Lower lobe of right lung (tissue), 2 donors: ENCODE measurements at regions not wholly inside any gene's neighbourhood (a gene's known extent, or its start where the extent isn't known, plus 50 kb on each side); places are given as distances from the start of the nearest gene placed in this dataset.
"Not testable (repeated sequence)": the region's sequence is repeated elsewhere in the genome, so short reads cannot be mapped to it uniquely, and the experiment has no call there.

Experiments used
- ATAC-seq, 2 donors: fragments of 200-7000 bp; cut with Tn5 transposase; one replicate each; pipeline ENCODE4 v1.9.1; 2020 to 2022; ENCODE audit warnings: mild to moderate bottlenecking in 2 of 2, moderate library complexity in 2 of 2
- DNase-seq: peaks from one replicate; pipeline ENCODE4 v3.0.0-alpha.2; 2020
- H3K27ac ChIP-seq: fragments of 200-600 bp; one replicate; pipeline ENCODE4 v1.8.0; 2022
- H3K27me3 ChIP-seq: fragments of 200-600 bp; one replicate; pipeline ENCODE4 v1.8.0; 2022; ENCODE audit warnings: low read depth
- H3K36me3 ChIP-seq: fragments of 200-600 bp; one replicate; pipeline ENCODE4 v1.8.0; 2022; ENCODE audit warnings: mild to moderate bottlenecking
- H3K4me1 ChIP-seq: fragments of 200-600 bp; one replicate; pipeline ENCODE4 v1.8.0; 2022
- H3K4me3 ChIP-seq: fragments of 200-600 bp; one replicate; pipeline ENCODE4 v1.8.0; 2022; ENCODE audit warnings: mild to moderate bottlenecking
- H3K9me3 ChIP-seq: fragments of 200-600 bp; one replicate; pipeline ENCODE4 v1.8.0; 2022
- intact Hi-C: fragments of 100-400 bp; cut with DNase I; formaldehyde crosslinking; loops from one replicate; pipeline ENCODE4 v1.11.0; 2022
- TF ChIP-seq, protein P1 (sequence below): fragments of 200-600 bp; IDR thresholded peaks from one replicate; pipeline ENCODE4 v1.8.0; 2022; ENCODE audit warnings: antibody characterized with exemption, mild to moderate bottlenecking
- donor health status: DM: no; HTN: yes; CAD: no; lungs with severe emphysema.

DNA sequence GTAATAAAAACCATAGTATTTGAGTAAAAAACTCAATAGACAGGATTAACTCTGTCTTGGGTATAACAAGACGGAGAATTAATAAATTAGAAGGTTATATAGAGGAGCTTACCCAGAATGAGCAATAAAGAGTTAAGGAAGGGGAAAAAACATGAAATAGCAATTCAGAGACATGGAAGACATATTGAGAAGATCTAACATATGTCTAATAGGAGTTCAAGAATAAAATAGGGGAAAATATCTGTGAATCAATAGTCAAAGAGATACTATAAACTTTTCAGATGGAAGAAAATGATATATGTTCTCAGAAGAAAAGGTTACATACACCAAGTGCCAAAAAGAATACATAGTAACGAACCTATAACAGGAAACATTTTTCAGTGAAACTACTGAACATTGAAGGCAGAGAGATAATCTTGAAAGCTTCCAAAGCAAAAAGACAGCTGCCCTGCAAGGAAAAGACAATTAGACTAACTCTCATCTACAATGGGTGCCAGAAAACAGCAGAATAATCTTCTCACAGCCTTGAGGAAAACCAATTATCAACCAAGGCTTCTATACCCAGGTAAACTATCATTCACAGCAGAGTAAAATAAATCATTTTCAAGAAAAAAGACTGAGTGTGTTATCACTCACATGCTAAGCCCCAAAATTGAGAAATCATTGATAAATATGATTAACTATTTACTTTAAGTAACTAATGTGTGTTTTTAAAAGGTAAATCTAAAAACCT, 106.0 kb downstream of the ENC1 start:
- TF ChIP-seq, protein P1, sequence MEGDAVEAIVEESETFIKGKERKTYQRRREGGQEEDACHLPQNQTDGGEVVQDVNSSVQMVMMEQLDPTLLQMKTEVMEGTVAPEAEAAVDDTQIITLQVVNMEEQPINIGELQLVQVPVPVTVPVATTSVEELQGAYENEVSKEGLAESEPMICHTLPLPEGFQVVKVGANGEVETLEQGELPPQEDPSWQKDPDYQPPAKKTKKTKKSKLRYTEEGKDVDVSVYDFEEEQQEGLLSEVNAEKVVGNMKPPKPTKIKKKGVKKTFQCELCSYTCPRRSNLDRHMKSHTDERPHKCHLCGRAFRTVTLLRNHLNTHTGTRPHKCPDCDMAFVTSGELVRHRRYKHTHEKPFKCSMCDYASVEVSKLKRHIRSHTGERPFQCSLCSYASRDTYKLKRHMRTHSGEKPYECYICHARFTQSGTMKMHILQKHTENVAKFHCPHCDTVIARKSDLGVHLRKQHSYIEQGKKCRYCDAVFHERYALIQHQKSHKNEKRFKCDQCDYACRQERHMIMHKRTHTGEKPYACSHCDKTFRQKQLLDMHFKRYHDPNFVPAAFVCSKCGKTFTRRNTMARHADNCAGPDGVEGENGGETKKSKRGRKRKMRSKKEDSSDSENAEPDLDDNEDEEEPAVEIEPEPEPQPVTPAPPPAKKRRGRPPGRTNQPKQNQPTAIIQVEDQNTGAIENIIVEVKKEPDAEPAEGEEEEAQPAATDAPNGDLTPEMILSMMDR: no peak
- no peak for ATAC-seq
- H3K27ac ChIP-seq: no peak overlapping the region
- DNase-seq: no peak
- intact Hi-C loops: no loop called here
- H3K4me1 ChIP-seq: peaks cover 23% of the 10 kb centered on the region
- no peaks in the 10 kb centered on the region for H3K36me3 ChIP-seq
- peaks cover 13% of the 10 kb centered on the region for H3K9me3 ChIP-seq
- no peaks in the 10 kb centered on the region for H3K27me3 ChIP-seq
- H3K4me3 ChIP-seq: no peak overlapping the region

DNA sequence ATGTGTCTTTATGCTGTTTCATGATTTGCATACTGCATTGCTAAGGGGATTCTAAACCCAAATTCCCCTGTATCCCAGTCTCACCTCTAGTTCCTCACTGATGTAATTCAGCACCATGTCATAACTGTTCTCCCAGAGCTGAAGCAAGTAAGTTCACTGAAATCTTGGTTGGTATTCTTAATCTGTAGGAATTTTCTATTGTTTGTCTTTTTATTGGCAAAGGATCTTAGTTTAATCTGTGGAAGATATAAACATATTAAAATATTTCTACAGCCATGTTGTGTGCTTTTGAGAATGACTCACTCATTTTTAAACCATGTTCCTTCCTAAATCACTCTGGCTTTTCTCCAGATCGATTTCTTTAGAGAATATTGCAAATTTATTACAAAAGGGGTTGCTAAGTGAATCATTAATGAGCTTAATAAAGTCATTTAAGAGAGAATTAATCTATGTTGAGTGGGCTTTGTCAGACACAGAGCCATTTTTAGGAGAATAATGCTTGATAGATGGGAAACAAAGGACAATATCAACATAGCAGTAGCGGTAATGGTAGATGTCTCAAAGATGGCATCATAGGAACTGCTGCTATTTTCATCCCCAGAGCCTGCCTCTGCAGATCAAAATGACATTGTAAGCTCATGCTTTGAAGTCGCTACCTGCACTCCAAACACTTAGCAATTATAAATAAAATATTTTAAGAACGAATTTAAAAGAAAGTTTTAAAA, 110.0 kb downstream of the ENC1 start:
- ATAC-seq: no peak
- no peaks in the 10 kb centered on the region for H3K36me3 ChIP-seq
- intact Hi-C loops: no loop called here
- H3K9me3 ChIP-seq: peaks cover 13% of the 10 kb centered on the region
- no peaks in the 10 kb centered on the region for H3K27me3 ChIP-seq
- DNase-seq: no peak
- H3K4me1 ChIP-seq: no peaks in the 10 kb centered on the region
- no peak overlapping the region for H3K27ac ChIP-seq
- TF ChIP-seq, protein P1: no peak
- no peak overlapping the region for H3K4me3 ChIP-seq

DNA sequence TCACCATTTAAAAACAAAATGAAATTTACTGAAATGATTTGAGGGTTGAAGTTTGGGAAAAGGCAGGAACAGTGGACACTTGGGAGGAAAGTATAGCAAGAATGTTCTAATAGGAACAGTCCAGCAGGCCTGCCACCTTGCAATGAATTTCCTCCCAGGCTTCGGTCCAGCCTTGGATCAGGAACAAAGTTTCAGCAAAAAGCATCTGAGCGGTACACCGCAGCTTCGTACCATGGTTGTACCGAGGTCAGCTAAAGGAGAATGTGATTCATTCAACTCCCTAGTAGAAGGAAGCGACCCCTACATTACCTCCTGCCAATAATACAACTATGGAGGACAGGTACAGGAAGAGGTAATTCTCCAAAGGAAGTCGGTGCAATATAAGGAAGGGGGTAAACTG, 111.4 kb downstream of the ENC1 start:
- Histone ChIP-seq H3K27me3 (no peaks in the 10 kb centered on the region), H3K4me3 (no peak overlapping the region), H3K4me1 (no peaks in the 10 kb centered on the region), H3K27ac (no peak overlapping the region), H3K36me3 (no peaks in the 10 kb centered on the region), H3K9me3 (peaks cover 3% of the 10 kb centered on the region)
- ATAC-seq (no peak), DNase-seq (no peak)
- TF ChIP-seq, protein P1: no peak
- intact Hi-C loops: no loop called here

DNA sequence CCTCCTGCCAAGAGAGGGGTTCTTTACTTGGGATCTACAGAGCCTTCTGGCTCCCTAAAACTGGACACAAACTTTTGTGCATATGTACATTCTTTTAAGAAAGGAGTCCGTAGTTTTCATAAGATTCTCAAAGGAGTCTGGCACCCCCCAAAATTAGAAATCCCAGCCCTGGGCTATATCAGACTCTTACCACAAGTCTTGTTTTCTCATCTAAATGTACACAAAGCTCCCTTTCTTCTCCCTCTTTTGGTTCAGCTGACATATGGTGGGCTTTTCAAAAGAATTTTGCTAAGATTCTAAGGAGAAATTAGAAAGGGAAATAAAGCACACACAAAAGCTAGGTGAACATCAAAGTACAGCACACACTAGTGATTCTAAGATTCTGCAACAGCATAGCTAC, 114.4 kb downstream of the ENC1 start:
- TF ChIP-seq, protein P1: no peak
- peaks cover 5% of the 10 kb centered on the region for H3K9me3 ChIP-seq
- no peak for DNase-seq
- H3K36me3 ChIP-seq: no peaks in the 10 kb centered on the region
- H3K4me3 ChIP-seq: no peak overlapping the region
- no peaks in the 10 kb centered on the region for H3K4me1 ChIP-seq
- intact Hi-C loops: no loop called here
- no peak overlapping the region for H3K27ac ChIP-seq
- no peak for ATAC-seq
- H3K27me3 ChIP-seq: no peaks in the 10 kb centered on the region

DNA sequence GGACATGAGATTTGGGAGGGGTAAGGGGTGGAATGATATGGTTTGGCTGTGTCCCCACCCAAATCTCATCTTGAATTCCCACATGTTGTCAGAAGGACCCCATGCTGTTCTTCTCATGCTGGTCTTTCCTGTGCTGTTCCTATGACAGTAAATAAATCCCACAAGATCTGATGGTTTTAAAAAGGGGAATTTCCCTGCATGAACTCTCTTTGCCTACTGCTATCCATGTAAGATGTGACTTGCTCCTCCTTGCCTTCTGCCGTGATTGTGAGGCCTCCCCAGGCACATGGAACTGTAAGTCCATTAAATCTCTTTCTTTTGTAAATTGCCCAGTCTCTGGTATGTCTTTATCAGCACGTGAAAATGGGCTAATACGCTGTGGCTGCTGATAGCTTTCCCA, 115.8 kb downstream of the ENC1 start:
- H3K27ac ChIP-seq, ATAC-seq, H3K27me3 ChIP-seq, H3K36me3 ChIP-seq, H3K4me1 ChIP-seq, H3K4me3 ChIP-seq, intact Hi-C loops, H3K9me3 ChIP-seq, DNase-seq: not testable (repeated sequence)

DNA sequence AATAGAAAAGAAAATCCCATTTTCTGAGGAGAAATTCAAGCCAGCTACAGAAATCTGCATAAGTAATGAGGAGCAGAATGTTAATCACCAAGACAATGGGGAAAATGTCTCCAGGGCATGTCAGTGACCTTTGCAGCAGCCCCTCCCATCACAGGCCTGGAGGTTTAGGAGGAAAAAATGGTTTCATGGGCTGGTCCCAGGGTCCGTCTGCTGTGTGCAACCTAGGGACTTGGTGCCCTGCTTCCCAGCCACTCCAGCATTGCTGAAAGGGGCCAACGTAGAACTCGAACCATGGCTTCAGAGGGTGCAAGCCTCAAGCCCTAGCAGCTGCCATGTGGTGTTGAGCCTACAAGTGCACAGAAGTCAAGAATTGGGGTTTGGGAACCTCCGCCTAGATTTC, 116.8 kb downstream of the ENC1 start:
- H3K4me3 ChIP-seq, H3K4me1 ChIP-seq, H3K27me3 ChIP-seq, H3K36me3 ChIP-seq, ATAC-seq, H3K27ac ChIP-seq, H3K9me3 ChIP-seq, intact Hi-C loops, DNase-seq: not testable (repeated sequence)

DNA sequence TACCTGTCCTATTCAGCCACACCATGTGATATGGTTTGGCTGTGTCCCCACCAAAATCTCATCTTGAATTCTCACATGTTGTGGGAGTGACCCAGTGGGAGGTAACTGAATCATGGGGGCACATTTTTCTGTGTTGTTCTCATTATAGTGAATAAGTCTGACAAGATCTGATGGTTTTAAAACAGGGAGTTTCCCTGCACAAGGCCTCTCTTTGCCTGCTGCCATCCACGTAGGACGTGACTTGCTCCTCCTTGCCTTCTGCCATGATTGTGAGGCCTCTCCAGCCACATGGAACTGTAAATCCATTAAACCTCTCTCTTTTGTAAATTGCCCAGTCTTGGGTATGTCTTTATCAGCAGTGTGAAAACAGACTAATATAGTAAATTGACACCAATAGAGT, 117.7 kb downstream of the ENC1 start:
- H3K27ac ChIP-seq, DNase-seq, H3K27me3 ChIP-seq, H3K36me3 ChIP-seq, H3K4me1 ChIP-seq, intact Hi-C loops, H3K4me3 ChIP-seq, H3K9me3 ChIP-seq, ATAC-seq: not testable (repeated sequence)
